Stimulated activated naive CD4-positive, alpha-beta T cell (primary cell): ENCODE measurements at regions not wholly inside any gene's neighbourhood (a gene's known extent, or its start where the extent isn't known, plus 50 kb on each side); places are given as distances from the start of the nearest gene placed in this dataset.

Source experiments
- DNase-seq, 6 experiments: peaks; one replicate each; lab custom pipeline; 2025; lab: John Stamatoyannopoulos, UW

GRCh38 chr20:43803276-43803675 lies 76.5 kb upstream of the GTSF1L start:
- DNase-seq = no peak

- DNase-seq = no peak
Observed at GRCh38 chr20:43800186-43800585, 73.4 kb upstream of the GTSF1L start.

GRCh38 chr20:43799741-43800140 lies 72.9 kb upstream of the GTSF1L start:
- no peak for DNase-seq

- no peak for DNase-seq
Observed at GRCh38 chr20:43799150-43799711, 72.4 kb upstream of the GTSF1L start.

- DNase-seq = no peak
Observed at GRCh38 chr20:43798291-43799149, 71.7 kb upstream of the GTSF1L start.

- DNase-seq = no peak
Observed at GRCh38 chr20:43794326-43794725, 67.5 kb upstream of the GTSF1L start.

- no peak for DNase-seq
Observed at GRCh38 chr20:43789593-43789992, 62.8 kb upstream of the GTSF1L start.

GRCh38 chr20:43787937-43788336 lies 61.1 kb upstream of the GTSF1L start:
- DNase-seq = no peak

- no peak for DNase-seq
Observed at GRCh38 chr20:43786885-43787284, 60.1 kb upstream of the GTSF1L start.

- no peak for DNase-seq
Observed at GRCh38 chr20:43781215-43781614, 54.4 kb upstream of the GTSF1L start.

GRCh38 chr20:43778375-43778774 lies 51.6 kb upstream of the GTSF1L start:
- DNase-seq = no peak

GRCh38 chr20:43776691-43777090 lies 49.9 kb upstream of the GTSF1L start:
- no peak for DNase-seq
